Astrocyte of the cerebellum (primary cell): ENCODE measurements at regions not wholly inside any gene's neighbourhood (a gene's known extent, or its start where the extent isn't known, plus 50 kb on each side); places are given as distances from the start of the nearest gene placed in this dataset.

ENCODE experiments used
- DNase-seq: peaks from one replicate; pipeline ENCODE4 v3.0.0-alpha.2; 2011; ENCODE audit warnings: low read depth
- H3K4me3 ChIP-seq: 2 replicates; pipeline ENCODE4 v1.5.1; 2011; ENCODE audit warnings: mild to moderate bottlenecking, low read depth, low read length, moderate library complexity
- in situ Hi-C: cut with HindIII; loops from 2 replicates; pipeline ENCODE4 v1.10.0; 2017; ENCODE audit warnings: low sequenced_read_pairs
- TF ChIP-seq, protein P1 (sequence below): IDR thresholded peaks from 2 replicates; pipeline ENCODE4 v1.5.1; 2012; ENCODE audit warnings: low read length, low read depth, moderate library complexity, mild to moderate bottlenecking; ENCODE audit errors: missing control alignments

DNA sequence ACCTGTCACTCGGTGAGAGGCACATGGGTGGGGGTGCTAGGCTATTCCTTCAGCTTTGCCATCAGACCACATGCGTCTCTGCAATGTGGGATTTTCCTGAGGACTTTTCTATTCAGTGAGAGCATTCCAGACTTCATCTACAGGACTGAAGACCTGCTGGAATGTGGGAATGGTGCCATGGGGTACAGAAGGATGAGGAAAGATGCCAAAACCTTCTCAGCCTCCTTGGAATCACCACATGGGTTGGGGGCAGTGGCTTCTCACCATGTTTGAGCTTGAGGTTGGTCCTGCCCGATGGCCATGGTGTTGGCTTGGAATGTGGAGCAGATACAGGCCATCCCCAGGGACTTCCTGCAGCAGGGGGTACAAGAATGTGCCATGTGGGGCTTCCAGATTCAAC, 80.9 kb upstream of the KLF13 start:
- in situ Hi-C loops: no loop called here
- no peak overlapping the region for H3K4me3 ChIP-seq
- DNase-seq: no peak
- TF ChIP-seq, protein P1, sequence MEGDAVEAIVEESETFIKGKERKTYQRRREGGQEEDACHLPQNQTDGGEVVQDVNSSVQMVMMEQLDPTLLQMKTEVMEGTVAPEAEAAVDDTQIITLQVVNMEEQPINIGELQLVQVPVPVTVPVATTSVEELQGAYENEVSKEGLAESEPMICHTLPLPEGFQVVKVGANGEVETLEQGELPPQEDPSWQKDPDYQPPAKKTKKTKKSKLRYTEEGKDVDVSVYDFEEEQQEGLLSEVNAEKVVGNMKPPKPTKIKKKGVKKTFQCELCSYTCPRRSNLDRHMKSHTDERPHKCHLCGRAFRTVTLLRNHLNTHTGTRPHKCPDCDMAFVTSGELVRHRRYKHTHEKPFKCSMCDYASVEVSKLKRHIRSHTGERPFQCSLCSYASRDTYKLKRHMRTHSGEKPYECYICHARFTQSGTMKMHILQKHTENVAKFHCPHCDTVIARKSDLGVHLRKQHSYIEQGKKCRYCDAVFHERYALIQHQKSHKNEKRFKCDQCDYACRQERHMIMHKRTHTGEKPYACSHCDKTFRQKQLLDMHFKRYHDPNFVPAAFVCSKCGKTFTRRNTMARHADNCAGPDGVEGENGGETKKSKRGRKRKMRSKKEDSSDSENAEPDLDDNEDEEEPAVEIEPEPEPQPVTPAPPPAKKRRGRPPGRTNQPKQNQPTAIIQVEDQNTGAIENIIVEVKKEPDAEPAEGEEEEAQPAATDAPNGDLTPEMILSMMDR: no peak

DNA sequence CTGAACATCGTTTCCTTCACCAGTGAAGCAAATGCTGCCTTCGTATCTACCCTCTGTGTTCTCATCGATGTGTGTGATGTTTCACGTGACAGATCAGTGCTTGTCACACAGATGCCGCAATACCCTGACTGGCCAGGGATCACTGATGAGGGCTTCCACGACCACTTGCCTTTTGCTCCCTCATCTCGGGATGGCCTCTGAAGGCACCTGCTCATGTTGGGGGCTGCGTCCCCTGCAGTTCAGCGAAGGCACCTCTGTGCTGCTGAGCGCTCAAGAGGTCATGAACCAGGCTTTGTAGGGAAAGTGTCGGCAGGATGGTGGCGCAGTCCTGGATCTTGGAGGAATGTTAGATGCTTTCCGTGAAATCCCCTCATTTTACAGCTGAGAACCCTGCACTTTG, 79.2 kb upstream of the KLF13 start:
- TF ChIP-seq, protein P1: no peak
- no peak for DNase-seq
- no peak overlapping the region for H3K4me3 ChIP-seq
- in situ Hi-C loops: no loop called here

DNA sequence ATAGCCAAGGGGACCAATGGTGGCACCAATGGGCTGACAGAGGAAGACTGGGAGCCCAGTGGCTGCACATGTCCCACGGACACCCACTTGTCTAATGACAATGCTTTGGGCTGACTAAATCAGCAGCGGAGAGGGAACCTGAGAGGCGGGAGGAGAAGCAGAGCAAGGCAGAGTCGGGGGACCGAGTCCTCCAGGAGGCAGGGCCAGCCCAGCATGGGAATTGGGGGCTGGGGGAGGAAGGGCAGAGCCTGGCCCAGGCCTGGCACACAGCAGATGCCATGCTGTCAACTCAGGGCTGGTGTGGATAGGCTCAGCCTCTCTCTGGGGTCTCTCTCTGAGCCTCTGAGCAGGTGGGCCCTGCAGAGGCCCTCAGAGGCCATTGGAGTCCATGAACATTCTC, 78.4 kb upstream of the KLF13 start:
- in situ Hi-C loops: no loop called here
- no peak overlapping the region for H3K4me3 ChIP-seq
- no peak for DNase-seq
- TF ChIP-seq, protein P1: no peak

DNA sequence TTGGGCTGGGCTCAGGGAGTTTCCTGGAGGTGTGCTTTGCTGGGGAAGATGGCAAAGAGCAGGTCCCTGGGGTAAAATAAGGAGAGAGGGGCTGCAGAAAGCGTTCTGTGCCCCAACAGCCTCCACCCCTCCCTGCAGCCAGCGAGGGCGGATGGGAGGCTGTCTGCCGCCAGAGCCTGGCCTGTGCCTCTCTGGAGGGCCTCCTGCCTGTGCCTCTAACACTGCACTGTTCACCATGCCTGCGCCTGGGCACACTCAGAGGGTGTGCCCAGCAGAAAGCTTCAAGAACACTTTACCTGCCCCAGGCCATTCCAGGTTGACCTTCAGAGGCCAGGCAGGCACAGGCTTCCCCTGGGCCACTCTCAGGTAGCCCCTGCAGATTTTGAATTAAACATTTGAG, 77.7 kb upstream of the KLF13 start:
- in situ Hi-C loops: no loop called here
- H3K4me3 ChIP-seq: no peak overlapping the region
- TF ChIP-seq, protein P1: no peak
- no peak for DNase-seq

GRCh38 chr15:31250033-31250432, 76.6 kb upstream of the KLF13 start:
- DNase-seq: no peak
- in situ Hi-C loops: no loop called here

GRCh38 chr15:31251165-31251564, 75.5 kb upstream of the KLF13 start:
- H3K4me3 ChIP-seq: no peak overlapping the region
- in situ Hi-C loops: no loop called here
- no peak for DNase-seq
- TF ChIP-seq, protein P1: no peak

More at GRCh38 chr15:31250033-31250432, 76.6 kb upstream of the KLF13 start:
- no peak overlapping the region for H3K4me3 ChIP-seq
- TF ChIP-seq, protein P1: no peak
